GM21529 (cell line): ENCODE measurements at regions not wholly inside any gene's neighbourhood (a gene's known extent, or its start where the extent isn't known, plus 50 kb on each side); places are given as distances from the start of the nearest gene placed in this dataset.

Experiments
- ATAC-seq: cut with Tn5 transposase; IDR thresholded peaks from one replicate; pipeline ENCODE4 v1.9.1; 2021; ENCODE audit not compliant: unreplicated experiment

DNA sequence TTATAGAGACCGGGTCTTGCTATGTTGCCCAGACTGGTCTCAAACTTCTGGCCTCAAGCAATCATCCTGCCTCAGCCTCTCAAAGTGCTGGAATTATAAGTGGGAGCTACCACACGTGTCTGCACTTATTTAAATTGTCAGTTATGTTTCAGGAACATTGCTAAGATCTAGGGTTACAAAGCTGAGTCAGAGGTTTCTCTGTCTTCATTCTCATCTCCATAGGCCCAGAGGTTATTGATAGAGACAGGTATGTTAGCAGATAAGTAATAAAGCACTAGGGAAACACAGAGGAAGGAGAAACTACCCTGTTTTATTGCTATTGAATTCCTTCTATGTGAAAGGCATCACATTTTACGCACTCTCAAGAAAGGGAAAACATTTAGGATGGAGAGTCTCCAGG lies 214.1 kb downstream of the REEP3 start:
- ATAC-seq, result no peak

DNA sequence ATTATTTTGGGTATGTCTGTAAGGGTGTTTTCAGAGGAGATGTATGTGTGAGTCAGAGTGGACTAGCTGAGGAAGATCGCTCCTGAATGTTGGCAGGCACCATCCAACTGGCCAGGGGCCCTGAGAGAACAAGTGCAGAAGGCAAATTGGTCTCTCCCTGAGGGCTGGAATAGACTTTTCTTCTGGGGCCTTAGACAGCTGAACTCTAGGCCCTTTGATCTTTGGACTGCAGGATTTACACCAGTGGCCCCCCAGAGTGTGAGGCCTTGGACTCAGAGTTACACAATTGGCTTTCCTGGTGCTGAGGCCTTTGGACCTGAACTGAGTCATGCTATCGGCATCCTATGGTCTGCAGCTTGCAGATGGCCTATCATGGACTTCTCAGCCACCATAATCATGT lies 217.2 kb downstream of the REEP3 start:
- no peak for ATAC-seq

DNA sequence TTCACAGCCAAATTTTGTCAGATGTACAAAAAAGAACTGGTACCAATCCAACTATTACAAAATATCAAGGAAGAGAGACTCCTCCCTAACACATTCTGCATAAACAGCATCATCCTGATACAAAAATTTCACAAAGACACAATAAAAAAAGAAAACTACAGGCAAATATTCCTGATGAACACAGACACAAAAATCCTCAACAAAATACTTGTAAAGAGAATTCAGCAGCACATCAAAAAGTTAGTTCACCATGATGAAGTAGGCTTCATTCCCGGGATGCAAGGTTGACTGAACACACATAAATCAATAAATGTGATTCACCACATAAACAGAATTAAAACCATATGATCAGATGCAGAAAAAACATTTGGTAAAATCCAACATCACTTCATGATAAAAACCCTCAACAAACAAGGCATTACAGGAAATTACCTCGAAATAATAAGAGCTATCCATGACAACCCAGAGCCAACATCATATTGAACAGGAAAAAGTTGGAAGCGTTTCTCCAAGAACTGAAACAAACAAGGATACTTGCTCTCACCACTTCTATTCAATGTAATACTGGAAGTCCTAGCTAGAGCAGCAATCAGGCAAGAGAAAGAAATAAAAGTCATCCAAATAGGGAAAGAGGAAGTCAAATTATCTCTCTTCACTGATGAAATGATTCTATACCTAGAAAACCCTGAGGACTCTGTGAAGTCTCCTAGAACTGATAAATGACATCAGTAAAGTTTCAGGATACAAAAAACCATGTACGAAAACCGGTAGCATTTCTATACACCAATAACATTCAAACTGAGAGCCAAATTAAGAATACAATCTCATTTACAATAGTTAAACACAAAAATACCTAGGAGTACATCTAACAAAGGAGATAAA lies 223.1 kb downstream of the REEP3 start:
- no peak for ATAC-seq

DNA sequence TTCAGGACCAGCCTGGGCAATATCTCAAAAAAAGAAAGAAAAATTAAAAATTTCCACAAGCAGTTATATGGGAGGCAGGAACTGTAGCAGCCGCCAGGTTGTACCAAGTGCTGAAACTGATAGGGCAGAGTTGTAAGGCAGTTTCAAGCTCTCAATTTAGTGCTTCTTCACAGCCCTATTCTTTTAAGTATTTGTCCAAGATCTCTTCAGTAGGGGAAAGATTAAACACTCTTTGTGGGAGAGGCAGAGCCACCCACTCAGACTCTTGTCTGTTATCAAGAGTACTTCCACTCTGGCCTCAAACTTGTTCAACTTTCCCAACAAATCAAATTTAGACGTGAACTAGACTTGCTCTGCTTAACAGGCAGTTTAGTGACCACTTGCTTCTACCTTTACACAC lies 228.7 kb downstream of the REEP3 start:
- ATAC-seq, result no peak

DNA sequence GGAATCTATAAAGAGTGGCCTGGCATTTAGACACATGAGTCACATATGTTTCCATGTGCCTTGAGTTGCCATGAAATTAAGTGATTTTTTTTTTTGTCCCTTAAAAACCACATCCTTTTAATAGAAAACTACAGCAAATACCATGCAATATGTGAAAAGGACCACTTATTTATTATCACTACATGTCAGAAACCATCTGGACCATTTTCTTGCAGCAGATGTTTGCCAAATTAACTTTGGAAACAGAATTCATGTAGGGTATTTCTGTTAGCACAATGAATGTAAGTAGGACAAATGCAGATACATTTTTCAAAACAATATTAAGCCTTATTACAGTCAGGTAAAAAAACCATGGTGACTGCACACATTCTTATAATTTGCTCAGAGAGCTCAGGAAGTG lies 230.6 kb downstream of the REEP3 start:
- no peak for ATAC-seq

DNA sequence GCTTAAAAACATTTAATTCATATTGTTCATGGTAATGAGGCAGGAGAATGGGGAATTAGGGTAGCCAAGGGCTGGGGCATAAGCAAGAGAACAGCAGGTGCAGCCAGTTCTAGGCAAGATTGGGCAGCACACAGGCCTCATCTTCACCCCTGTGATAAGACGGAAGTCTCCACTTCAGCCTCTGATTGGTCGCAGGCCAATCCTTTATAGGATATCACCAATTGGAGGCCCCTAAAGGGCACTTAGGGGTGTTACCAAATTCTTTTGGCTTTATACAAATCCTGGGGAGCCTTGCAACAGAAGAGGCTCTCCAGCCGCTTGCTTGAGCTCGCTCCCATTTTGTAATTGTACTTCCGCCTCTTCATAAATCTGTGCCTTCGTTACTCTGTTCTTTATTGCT lies 231.1 kb downstream of the REEP3 start:
- ATAC-seq, result no peak

DNA sequence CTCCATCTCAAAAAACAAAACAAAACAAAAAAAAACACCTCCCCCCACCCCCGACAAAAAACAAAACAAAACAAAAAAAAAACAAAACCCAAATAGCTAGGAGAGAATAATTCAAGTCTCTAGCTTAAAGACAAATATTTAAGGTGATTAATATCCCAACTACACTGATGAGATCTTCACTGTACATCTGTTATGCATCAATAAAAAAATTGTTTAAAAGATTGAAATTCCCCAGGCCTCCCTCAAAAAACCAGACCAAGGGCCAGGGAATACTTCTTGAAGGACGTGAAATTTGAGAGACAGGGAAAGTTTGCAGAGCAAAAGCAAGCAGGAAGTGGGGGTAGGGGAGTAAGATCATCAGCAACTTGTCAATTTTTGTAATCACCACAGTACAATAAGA lies 232.6 kb downstream of the REEP3 start:
- ATAC-seq, result no peak

DNA sequence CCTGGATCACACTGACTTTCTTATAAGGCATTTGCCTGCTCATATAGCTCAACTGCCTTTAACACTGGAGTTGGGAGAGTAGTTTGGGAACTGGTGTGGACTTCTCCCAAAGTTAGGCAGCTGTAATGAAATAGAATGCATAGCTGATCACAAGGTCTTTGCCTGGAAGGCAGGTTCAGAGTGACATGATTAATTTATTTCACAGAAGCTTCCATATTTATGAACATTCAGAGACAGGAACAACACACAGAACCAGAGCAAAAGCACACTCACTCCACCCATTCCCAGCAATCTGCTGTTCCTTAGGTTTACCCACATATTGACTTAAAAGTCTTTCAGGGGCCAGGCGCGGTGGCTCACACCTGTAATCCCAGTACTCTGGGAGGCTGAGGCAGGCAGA lies 234.2 kb downstream of the REEP3 start:
- ATAC-seq, result no peak

DNA sequence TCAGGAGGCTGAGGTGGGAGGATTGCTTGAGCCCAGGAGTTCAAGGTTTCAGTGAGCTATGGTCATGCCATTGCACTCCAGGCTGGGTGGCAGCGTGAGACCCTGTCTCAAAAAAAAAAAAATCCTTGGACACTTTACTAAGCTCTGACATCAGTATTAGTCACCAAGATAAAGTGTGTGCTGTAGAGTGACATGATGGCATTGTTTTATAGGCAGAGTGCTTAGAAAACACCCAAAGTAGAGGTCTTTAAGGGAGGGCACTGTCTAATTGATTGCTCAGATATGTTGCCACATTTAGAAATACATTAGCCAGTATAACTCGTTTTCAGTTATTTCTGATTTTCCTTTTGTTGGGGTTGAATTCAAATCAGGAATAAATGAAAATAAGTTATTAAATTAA lies 235.9 kb downstream of the REEP3 start:
- no peak for ATAC-seq

DNA sequence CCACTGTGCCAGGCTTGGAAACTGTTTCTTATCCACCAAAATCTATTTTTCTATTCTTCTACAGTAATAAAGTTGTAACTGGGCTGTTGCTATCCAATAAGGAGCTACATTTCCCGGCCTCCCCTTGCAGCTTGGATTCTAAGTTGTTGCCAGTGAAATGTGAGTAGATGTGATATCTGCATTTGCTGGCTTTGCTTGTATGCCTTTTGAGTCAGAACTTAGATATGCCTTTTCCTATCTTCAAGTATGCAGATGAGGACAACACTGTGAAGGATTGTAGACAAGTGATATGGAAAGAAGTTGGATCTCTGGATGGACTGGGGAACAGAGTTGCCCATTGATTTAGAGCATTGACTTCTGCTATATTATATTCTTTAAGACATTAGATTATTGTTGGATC lies 236.9 kb downstream of the REEP3 start:
- ATAC-seq, result no peak

DNA sequence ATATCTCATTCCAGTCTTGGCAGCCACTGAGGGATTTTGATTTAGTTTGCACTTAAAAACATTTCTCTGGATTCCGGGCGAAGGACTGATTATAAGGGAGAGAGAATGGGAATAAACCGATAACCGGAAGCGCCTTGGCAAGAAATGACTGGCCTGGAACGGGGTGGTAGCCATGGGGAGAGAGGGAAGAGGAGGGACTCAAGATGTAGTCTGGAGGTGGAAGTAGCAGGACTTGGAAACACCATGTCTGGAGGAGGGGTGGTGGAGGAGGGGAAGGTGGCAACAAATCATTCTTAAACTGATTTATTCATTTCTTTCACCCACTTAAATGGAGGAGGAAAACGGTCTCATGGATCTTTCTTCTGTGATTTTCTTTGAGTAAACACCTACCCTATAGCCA lies 238.1 kb downstream of the REEP3 start:
- no peak for ATAC-seq

DNA sequence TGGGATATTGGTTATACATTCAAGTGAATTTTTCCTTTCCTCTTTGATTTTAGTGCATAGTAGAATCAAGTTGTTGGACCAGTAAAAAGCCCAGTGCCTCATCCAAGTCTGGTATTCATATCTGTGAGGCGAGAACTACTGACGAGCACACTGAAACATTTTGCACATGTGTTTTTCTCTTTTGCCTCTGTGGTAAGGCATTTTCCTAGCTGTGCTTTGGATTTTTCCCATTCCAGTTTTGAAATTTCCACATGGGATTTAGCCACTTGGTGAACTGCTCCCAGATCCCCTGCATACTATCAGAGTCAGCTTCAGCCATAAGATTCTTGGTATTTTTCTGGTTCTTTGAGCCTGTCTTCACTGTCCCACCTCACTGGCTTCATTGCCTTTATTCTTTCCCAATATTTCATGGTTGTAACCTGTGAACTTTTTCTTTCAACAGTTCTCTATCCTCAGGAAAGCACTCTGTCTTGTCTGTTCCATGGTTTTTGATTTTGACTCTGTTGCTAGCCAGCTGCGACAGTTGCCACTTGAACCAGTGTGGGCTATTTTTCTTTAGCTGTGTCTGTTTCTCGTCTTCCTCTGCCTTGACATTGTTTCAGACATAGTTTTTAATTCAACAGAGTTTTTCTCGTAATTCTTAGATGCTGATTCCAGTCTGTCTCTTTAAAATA lies 239.0 kb downstream of the REEP3 start:
- no peak for ATAC-seq

DNA sequence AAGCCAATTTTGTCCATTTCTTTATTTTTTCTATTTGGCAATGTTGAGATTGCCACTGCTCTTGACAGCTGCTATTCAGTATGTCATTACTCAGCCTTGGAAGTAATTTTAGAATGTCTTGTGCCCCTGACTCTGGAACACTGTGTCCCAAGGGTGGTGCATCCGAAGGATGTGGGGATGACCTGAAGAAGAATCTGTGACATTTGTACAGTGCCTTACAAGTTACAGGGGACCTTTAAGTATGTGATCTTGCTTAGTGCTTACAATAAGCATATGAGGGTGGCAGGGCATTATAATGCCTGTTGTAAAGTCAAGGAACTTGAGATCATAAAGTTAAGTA lies 239.5 kb downstream of the REEP3 start:
- ATAC-seq, result no peak

DNA sequence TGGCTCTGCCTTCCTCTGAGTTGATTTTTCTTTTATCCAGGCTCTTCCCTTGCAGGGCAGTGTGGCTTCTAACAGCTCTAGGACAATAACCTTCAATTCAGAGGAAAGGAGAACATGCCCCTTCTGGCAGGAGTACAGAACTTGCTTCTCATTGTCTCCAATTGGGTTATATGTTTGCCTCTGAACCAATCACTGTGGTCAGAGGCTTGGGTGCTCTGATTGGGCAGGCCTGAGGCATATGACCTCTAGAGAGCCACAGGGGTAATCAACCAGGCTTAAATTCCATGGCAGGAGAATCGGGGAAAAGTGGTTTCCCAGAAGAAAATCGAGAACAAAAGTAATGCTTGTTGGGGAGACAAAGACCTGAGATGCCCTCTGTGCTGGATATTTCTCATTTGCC lies 240.0 kb downstream of the REEP3 start:
- no peak for ATAC-seq

DNA sequence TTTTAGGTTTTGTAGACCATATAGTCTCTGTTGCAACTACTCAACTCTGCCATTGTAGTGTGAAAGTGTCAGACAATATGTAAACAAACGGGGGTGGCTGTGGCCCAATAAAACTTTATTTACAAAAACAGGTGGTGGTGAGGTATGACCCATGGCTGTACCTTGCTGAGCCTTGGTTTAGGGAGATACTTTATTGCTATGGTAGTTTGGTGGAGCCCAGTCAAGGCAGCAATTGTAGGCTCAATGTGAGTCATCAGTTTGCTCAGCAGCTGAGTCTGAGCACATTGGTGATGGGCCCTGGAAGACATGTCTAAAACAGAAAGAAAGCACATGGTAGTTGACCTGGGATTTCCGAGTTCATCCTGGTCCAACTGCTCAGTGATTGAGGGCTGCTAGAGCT lies 242.5 kb downstream of the REEP3 start:
- ATAC-seq, result no peak

DNA sequence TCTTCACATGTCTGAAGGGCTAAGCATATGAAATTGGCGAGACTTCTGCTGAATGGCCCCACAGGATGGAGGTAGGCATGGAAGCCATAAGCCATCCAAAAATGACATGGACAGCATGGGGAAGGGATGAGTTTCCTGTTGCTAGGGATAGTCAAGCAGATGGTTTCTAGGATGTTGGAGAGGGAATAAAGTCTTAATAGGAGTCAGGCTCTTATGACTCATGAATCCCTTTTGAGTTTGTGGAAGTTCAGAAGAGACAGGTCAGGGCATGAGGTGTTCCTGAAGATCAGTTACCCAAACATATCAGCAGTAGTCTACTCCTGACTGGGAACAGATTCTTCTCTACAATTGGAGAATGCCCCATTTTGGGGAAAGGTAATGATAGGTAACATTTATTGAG lies 243.9 kb downstream of the REEP3 start:
- ATAC-seq, result no peak

DNA sequence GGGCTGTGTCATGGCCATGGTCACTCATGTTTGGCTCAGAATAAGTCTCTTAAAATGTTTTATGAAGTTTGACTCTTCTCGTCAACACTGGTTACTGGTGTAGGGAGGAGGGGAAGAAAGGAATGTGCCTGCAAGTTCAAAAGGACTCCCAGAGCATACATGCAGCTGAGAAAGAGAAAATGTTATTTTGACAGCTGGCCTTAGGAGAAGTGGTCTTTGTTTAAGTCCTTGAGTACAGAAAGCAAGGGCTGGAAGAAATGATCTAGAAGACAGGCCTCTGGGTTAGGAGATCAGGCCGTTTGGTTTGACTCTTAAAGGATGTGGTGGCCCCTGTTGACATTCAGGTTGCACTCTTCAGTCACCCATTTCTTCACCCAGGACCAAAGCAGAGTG lies 245.5 kb downstream of the REEP3 start:
- no peak for ATAC-seq

DNA sequence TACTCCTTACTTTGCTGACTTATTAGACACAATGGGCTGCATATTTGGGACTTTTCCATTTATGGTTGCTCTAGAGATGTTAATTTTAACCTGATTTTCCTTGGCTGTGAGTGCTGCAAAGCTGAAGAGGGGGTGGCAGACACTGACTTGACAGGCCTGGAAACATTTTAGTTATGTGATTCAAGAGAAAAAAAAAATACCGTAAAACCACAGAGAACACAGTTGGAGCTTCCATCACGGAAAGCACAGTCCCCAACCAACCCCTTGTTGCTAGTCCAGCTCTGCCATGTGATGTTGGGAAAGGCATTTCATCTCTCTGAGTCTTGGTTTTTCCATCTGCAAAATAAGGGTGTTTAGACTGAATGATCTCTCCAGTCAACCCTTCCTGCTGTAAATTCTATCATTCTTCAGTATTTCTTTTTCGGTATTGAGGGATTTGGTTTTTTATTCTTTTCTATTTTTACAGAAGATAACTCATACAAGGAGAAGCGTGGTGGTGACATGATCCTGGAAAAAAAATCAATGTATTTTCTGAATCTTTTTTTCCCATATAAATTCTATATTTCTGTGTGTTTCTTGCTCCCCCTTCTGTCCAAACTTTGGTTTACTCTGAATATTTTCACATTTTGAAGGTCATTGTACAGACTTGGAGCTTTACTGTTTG lies 246.1 kb downstream of the REEP3 start:
- no peak for ATAC-seq

DNA sequence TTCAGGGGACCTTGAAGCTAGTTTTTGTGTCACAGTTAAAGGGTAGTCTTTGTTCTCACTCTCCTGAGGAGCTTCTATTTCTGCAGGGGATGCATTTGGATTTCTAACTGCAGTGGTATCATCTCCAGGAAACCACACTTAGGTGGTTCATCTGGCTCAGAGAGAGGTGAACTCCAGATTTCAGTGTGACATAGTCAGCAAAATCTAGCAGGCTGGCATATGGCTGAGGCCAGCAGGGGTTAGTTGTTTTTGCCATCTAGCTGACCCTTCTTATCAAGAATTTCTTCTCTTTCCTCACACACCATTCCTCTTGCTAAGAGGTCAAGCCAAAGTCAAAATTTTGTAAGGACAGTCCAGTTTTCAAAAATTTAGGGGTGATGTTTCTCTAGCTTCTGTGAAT lies 248.2 kb downstream of the REEP3 start:
- no peak for ATAC-seq

DNA sequence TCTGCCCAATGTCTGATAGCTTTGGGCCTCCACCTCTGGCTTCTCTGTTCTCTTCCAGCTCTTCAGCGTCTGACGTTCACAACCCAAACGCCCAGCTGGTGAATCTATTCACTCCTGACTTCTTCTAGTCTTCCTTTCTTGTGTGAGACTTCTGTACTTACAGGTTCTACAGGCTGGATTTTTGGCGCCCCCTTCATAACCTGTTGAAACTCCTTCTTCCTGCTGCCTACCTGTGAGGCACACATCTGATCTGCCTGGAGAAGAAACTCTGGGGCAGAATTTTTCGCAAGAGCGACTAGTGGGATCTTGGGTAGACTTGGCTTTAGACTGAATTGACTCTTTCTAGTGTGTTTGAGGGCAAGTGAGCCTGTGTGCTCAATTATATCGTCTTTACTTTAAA lies 249.3 kb downstream of the REEP3 start:
- no peak for ATAC-seq

DNA sequence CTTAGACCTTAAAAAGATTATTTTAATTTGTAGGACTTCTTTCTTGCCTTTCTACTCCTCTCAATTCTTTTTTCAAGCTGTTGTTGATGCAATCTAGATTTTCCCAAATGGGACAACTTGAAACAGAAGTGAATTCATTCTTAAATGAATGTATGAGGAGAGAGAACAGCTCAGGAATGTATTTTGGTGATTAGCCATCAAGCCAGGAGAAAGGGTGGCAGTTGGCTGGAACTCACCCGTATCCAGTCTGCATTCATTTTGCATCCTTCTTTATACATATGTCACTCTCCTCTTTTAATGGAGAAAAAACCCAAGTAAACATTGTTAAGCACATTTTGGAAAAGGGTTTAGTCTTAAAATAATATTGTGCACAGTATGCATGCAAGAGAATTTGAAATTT lies 251.3 kb downstream of the REEP3 start:
- ATAC-seq, result no peak

DNA sequence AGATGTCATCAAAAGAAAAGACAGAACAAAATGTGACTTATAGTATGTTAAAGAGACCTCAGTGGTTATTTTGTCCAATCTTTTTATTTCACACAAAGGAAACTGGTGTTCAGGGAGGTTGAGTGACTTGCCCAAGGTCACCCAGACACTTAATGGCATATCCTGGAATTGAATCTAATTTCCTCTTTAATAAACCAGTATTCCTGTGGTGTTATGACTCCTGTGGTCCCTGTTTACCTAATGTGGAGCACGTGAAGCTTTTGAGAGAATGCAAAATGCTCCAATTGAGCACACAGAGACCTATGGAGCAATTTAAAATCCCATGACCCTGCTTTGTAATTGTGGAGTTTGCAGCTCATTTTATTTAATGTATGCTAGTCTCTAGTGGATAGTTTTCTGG lies 251.9 kb downstream of the REEP3 start:
- no peak for ATAC-seq
